HCT116 (cell line): ENCODE measurements at regions not wholly inside any gene's neighbourhood (a gene's known extent, or its start where the extent isn't known, plus 50 kb on each side); places are given as distances from the start of the nearest gene placed in this dataset.

ENCODE experiments used
- ATAC-seq: fragments of 200-7000 bp; cut with Tn5 transposase; 2 replicates; pipeline ENCODE4 v1.9.1; 2020; ENCODE audit warnings: mild to moderate bottlenecking, moderate library complexity
- BruUV-seq: library from RNA; stranded (reverse); fragments of 400-500 nt; replicated peaks from 2 replicates; lab custom pipeline; 2021; lab: Mats Ljungman, UMichigan
- CTCF ChIA-PET: fragments of 300-600 bp; sonication (Branson Sonifier 250); formaldehyde crosslinking; loops from one replicate; lab custom pipeline; 2021; ENCODE audit warnings: antibody characterized with exemption; lab: Charles Lee
- POLR2A ChIA-PET: fragments of 300-600, 350-600 bp; sonication (Branson Sonifier 250); formaldehyde crosslinking; loops from one replicate; lab custom pipeline; 2021; ENCODE audit warnings: antibody characterized with exemption; lab: Charles Lee
- RAD21 ChIA-PET, 2 experiments: fragments of 300-600 bp; sonication (Branson Sonifier 250); formaldehyde crosslinking; loops; one replicate each; lab custom pipeline; 2023; ENCODE audit warnings: low total read pairs in 2 of 2; ENCODE audit not compliant: uncharacterized antibody in 2 of 2, unreplicated experiment in 2 of 2, low non-redundant PET in 1 of 2; lab: Charles Lee
- DNase-seq: peaks from one replicate; pipeline ENCODE4 v3.0.0-alpha.2; 2010; ENCODE audit warnings: low read depth, low spot score
- H2AFZ ChIP-seq: fragments of 200-600 bp; shearing (Covaris generic), sonication (generic); 2 replicates; pipeline ENCODE4 v1.6.1; 2017; ENCODE audit warnings: low read depth, mixed run types, mixed read lengths, antibody characterized with exemption, low read length; ENCODE audit not compliant: poor library complexity, severe bottlenecking
- H3K27ac ChIP-seq: 2 replicates; pipeline ENCODE4 v1.5.1; 2012; ENCODE audit warnings: low read depth, low read length
- H3K27me3 ChIP-seq: fragments of 200-600 bp; sonication (generic); 2 replicates; pipeline ENCODE4 v1.6.1; 2016; ENCODE audit warnings: mixed run types, low read length, mixed read lengths; ENCODE audit not compliant: insufficient read depth
- H3K36me3 ChIP-seq, 2 experiments: fragments of 200-500 bp in 1 of 2; fragments of 200-600 bp in 1 of 2; sonication (Bioruptor generic) in 1 of 2; sonication (generic) in 1 of 2; 2 replicates each; pipeline versions ENCODE4 v1.5.1 to v1.6.1; 2014 to 2016; ENCODE audit warnings: low read length in 2 of 2, inconsistent platforms in 1 of 2, mixed read lengths in 1 of 2, mixed run types in 1 of 2; ENCODE audit not compliant: insufficient read depth in 2 of 2, control insufficient read depth in 1 of 2
- H3K4me1 ChIP-seq, 2 experiments: fragments of 200-600 bp in 1 of 2; sonication (generic) in 1 of 2; 2 replicates each; pipeline versions ENCODE4 v1.5.1 to v1.6.1; 2012 to 2017; ENCODE audit warnings: low read length in 2 of 2, inconsistent platforms in 1 of 2, mild to moderate bottlenecking in 1 of 2, mixed read lengths in 1 of 2, mixed run types in 1 of 2, moderate library complexity in 1 of 2; ENCODE audit not compliant: insufficient read depth in 2 of 2, control insufficient read depth in 1 of 2
- H3K4me2 ChIP-seq: fragments of 200-600 bp; sonication (generic); 2 replicates; pipeline ENCODE4 v1.6.1; 2017; ENCODE audit warnings: mixed run types, low read length, mixed read lengths
- H3K4me3 ChIP-seq, 2 experiments: fragments of 200-600 bp in 1 of 2; sonication (generic) in 1 of 2; replicated peaks in 1 of 2; 2 replicates each; pipeline ENCODE4 v1.5.1; 2011 to 2016; ENCODE audit warnings: low read length in 2 of 2, control low read depth in 1 of 2, low read depth in 1 of 2, mild to moderate bottlenecking in 1 of 2, mixed read lengths in 1 of 2, mixed run types in 1 of 2
- H3K79me2 ChIP-seq: fragments of 200-600 bp; sonication (generic); 2 replicates; pipeline ENCODE4 v1.6.1; 2017; ENCODE audit warnings: mild to moderate bottlenecking, mixed run types, low read length, moderate library complexity, mixed read lengths; ENCODE audit not compliant: insufficient read depth
- H3K9ac ChIP-seq: fragments of 200-600 bp; sonication (generic); 2 replicates; pipeline ENCODE4 v1.6.1; 2016; ENCODE audit warnings: low read length, mixed read lengths
- H3K9me2 ChIP-seq: fragments of 200-600 bp; sonication (generic), shearing (Covaris generic); 2 replicates; pipeline ENCODE4 v1.6.1; 2017; ENCODE audit warnings: mixed run types, mild to moderate bottlenecking, moderate library complexity; ENCODE audit not compliant: insufficient read depth
- H3K9me3 ChIP-seq, 2 experiments: fragments of 200-500 bp in 1 of 2; fragments of 200-600 bp in 1 of 2; sonication (Bioruptor generic) in 1 of 2; sonication (generic) in 1 of 2; 2 replicates each; pipeline ENCODE4 v1.6.1; 2014 to 2017; ENCODE audit warnings: low read length in 2 of 2, mixed read lengths in 2 of 2, inconsistent platforms in 1 of 2, low read depth in 1 of 2, mild to moderate bottlenecking in 1 of 2, mixed run types in 1 of 2, moderate library complexity in 1 of 2; ENCODE audit not compliant: control insufficient read depth in 1 of 2, insufficient read depth in 1 of 2
- H4K20me1 ChIP-seq: fragments of 200-600 bp; sonication (generic), shearing (Covaris generic); 2 replicates; pipeline ENCODE4 v1.6.1; 2017; ENCODE audit warnings: mixed run types, mild to moderate bottlenecking, moderate library complexity; ENCODE audit not compliant: insufficient read depth
- ATF3 ChIP-seq: IDR thresholded peaks from 2 replicates; pipeline ENCODE4 v1.6.1; 2012
- CEBPB ChIP-seq: IDR thresholded peaks from 2 replicates; pipeline ENCODE4 v1.6.1; 2012; ENCODE audit warnings: low read depth
- EGR1 ChIP-seq: IDR thresholded peaks from 2 replicates; pipeline ENCODE4 v1.6.1; 2012; ENCODE audit warnings: low read depth
- ELF1 ChIP-seq: IDR thresholded peaks from 2 replicates; pipeline ENCODE4 v1.6.1; 2012; ENCODE audit warnings: low read depth, borderline replicate concordance
- EZH2 ChIP-seq: fragments of 200-600 bp; sonication (generic); IDR thresholded peaks from 2 replicates; pipeline ENCODE4 v1.6.1; 2017; ENCODE audit warnings: antibody characterized with exemption, mixed run types
- EZH2phosphoT487 ChIP-seq: fragments of 200-600 bp; IDR thresholded peaks from 2 replicates; pipeline ENCODE4 v1.6.1; 2018; ENCODE audit warnings: antibody characterized with exemption, borderline replicate concordance
- JUND ChIP-seq: IDR thresholded peaks from 2 replicates; pipeline ENCODE4 v1.6.1; 2012
- POLR2A ChIP-seq: IDR thresholded peaks from 2 replicates; pipeline ENCODE4 v1.7.0; 2011; ENCODE audit warnings: borderline replicate concordance; ENCODE audit not compliant: insufficient read depth, insufficient read length; ENCODE audit errors: extremely low read depth
- POLR2AphosphoS5 ChIP-seq: IDR thresholded peaks from 2 replicates; pipeline ENCODE4 v1.6.1; 2011; ENCODE audit warnings: mild to moderate bottlenecking, low read depth, low read length, moderate library complexity
- RAD21 ChIP-seq: IDR thresholded peaks from 2 replicates; pipeline ENCODE4 v1.6.1; 2012; ENCODE audit warnings: low read depth, mild to moderate bottlenecking
- SP1 ChIP-seq: IDR thresholded peaks from 2 replicates; pipeline ENCODE4 v1.6.1; 2012; ENCODE audit warnings: low read depth
- SRF ChIP-seq: IDR thresholded peaks from 2 replicates; pipeline ENCODE4 v1.6.1; 2012; ENCODE audit warnings: low read depth
- TCF7L2 ChIP-seq: IDR thresholded peaks from 2 replicates; pipeline ENCODE4 v1.7.0; 2011; ENCODE audit warnings: borderline replicate concordance, inconsistent platforms; ENCODE audit not compliant: insufficient read depth, insufficient read length; ENCODE audit errors: extremely low read depth
- ZBTB33 ChIP-seq: IDR thresholded peaks from 2 replicates; pipeline ENCODE4 v1.6.1; 2011; ENCODE audit warnings: mild to moderate bottlenecking, low read length, moderate library complexity; ENCODE audit not compliant: insufficient replicate concordance; ENCODE audit errors: extremely low read depth
- ZFX ChIP-seq: fragments of 450-650 bp; IDR thresholded peaks from 2 replicates; pipeline ENCODE4 v1.6.1; 2017
- intact Hi-C: fragments of 100-400 bp; cut with micrococcal nuclease; formaldehyde crosslinking; loops from 2 replicates; pipeline ENCODE4 v1.10.0; 2022
- TF ChIP-seq, protein P1 (sequence below): IDR thresholded peaks from 2 replicates; pipeline ENCODE4 v1.6.1; 2012; ENCODE audit warnings: low read depth

GRCh38 chr11:127825183-127825582 lies 762.2 kb downstream of the ETS1 start:
- no peak for TF ChIP-seq EGR1
- TF ChIP-seq, protein P1, sequence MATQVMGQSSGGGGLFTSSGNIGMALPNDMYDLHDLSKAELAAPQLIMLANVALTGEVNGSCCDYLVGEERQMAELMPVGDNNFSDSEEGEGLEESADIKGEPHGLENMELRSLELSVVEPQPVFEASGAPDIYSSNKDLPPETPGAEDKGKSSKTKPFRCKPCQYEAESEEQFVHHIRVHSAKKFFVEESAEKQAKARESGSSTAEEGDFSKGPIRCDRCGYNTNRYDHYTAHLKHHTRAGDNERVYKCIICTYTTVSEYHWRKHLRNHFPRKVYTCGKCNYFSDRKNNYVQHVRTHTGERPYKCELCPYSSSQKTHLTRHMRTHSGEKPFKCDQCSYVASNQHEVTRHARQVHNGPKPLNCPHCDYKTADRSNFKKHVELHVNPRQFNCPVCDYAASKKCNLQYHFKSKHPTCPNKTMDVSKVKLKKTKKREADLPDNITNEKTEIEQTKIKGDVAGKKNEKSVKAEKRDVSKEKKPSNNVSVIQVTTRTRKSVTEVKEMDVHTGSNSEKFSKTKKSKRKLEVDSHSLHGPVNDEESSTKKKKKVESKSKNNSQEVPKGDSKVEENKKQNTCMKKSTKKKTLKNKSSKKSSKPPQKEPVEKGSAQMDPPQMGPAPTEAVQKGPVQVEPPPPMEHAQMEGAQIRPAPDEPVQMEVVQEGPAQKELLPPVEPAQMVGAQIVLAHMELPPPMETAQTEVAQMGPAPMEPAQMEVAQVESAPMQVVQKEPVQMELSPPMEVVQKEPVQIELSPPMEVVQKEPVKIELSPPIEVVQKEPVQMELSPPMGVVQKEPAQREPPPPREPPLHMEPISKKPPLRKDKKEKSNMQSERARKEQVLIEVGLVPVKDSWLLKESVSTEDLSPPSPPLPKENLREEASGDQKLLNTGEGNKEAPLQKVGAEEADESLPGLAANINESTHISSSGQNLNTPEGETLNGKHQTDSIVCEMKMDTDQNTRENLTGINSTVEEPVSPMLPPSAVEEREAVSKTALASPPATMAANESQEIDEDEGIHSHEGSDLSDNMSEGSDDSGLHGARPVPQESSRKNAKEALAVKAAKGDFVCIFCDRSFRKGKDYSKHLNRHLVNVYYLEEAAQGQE, result no peak
- no peak for TF ChIP-seq EZH2
- no peak for TF ChIP-seq JUND
- TF ChIP-seq RAD21, result no peak
- no peak for TF ChIP-seq CEBPB
- TF ChIP-seq ZBTB33, result no peak
- TF ChIP-seq POLR2A, result no peak
- TF ChIP-seq ZFX, result no peak
- no peak for TF ChIP-seq POLR2AphosphoS5
- TF ChIP-seq SRF, result no peak
- TF ChIP-seq TCF7L2, result no peak
- no peak for TF ChIP-seq EZH2phosphoT487
- no peak for TF ChIP-seq ELF1
- TF ChIP-seq ATF3, result no peak
- TF ChIP-seq SP1, result no peak
- no peaks in the 10 kb centered on the region for H3K79me2 ChIP-seq
- DNase-seq (no peak), ATAC-seq (no peak)
- intact Hi-C loops, result no loop called here
- no peak overlapping the region for H3K9ac ChIP-seq
- ChIA-PET CTCF (no interaction called here), RAD21 (no interaction called here), POLR2A (no interaction called here)
- H4K20me1 ChIP-seq, result no peaks in the 10 kb centered on the region
- no peak overlapping the region for H3K4me3 ChIP-seq
- peaks cover 0 to 21% of the 10 kb centered on the region in 2 experiments; a peak in 2 of 4 replicates for H3K9me3 ChIP-seq
- no peaks in the 10 kb centered on the region for H3K4me1 ChIP-seq
- H3K4me2 ChIP-seq, result no peak overlapping the region
- no peaks in the 10 kb centered on the region for H3K9me2 ChIP-seq
- no peak overlapping the region for H2AFZ ChIP-seq
- H3K27ac ChIP-seq, result no peak overlapping the region
- H3K36me3 ChIP-seq, result no peaks in the 10 kb centered on the region
- H3K27me3 ChIP-seq, result no peaks in the 10 kb centered on the region
- no TSS peak for BruUV-seq
